ENCODE measurements at regions not wholly inside any gene's neighbourhood (a gene's known extent, or its start where the extent isn't known, plus 50 kb on each side); places are given as distances from the start of the nearest gene placed in this dataset.

- TF ChIP-seq EP300 (IDR thresholded peaks at IDR 0.05; ENCODE audit: borderline replicate concordance) (no peak), FOXM1 (IDR thresholded peaks at IDR 0.05; ENCODE audit: borderline replicate concordance, low read depth) (no peak), TAF1 (IDR thresholded peaks at IDR 0.05; ENCODE audit: low read depth) (no peak), YY1 (IDR thresholded peaks at IDR 0.05; ENCODE audit: low read depth) (no peak), RAD21 (IDR thresholded peaks at IDR 0.05; ENCODE audit: low read depth) (no peak), CREB1 (IDR thresholded peaks at IDR 0.05; ENCODE audit: low read depth) (no peak)
Measured at GRCh38 chr6:25065666-25066065, 129.9 kb upstream of the RIPOR2 start.
